DMS 273 (cell line): ENCODE measurements at regions not wholly inside any gene's neighbourhood (a gene's known extent, or its start where the extent isn't known, plus 50 kb on each side); places are given as distances from the start of the nearest gene placed in this dataset.

Source experiments
- DNase-seq: peaks from one replicate; lab custom pipeline; 2025; ENCODE audit not compliant: unreplicated experiment; lab: John Stamatoyannopoulos, UW

DNA sequence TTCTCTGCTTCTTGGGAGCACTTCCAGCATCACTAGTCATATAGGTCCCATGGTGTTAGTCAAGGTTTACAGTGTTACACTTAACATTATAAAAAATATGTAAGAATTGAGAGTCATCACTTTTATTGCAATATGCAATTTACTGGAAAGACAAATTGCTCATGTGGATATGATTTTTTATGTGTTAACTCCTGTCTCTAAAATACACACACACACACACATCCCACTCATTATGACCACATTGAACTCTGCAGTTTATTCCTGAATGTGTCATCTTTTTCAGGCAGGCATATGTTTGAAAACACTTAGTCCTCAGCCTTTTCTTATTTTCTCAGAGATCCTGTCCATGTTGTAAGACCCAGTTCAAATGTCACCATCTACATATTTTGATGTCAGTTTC lies 148.5 kb upstream of the MRPS30 start:
- DNase-seq: no peak

DNA sequence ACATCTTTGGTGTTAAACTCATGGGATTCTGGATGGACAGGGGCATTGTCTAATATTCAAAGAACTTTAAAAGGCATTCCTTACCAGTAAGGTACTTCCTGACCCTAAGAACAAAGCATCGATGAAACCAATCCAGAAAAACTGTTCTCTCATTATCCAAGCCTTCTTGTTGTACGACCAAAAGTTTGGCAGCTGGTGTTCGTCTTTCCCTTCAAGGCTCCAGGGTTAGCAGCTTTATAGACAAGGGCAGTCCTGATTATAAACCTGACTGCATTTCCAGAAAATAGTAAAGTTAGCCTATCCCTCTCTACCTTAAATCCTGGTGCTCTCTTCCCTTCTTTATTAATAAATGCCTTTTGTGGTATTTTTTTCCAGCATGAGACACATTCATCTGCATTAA lies 149.4 kb upstream of the MRPS30 start:
- no peak for DNase-seq

DNA sequence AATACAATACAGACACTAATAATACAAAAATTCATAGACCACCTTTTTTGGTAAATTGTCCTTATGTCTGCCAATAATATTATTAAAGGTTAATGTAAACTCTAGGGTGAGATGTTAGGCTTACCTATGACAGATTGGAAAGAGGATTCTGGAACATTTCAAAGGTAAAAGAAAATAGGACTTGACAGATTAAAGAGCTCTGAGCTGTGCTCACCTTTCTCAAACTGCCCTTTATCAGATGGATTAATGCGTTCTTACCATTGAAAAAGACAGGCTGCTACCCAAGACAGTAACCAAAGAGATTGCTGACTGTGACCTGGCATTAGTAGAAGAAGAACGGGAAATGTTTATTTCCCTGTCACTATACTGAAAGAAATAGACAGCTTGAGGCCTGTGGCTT lies 156.1 kb upstream of the MRPS30 start:
- DNase-seq: no peak

DNA sequence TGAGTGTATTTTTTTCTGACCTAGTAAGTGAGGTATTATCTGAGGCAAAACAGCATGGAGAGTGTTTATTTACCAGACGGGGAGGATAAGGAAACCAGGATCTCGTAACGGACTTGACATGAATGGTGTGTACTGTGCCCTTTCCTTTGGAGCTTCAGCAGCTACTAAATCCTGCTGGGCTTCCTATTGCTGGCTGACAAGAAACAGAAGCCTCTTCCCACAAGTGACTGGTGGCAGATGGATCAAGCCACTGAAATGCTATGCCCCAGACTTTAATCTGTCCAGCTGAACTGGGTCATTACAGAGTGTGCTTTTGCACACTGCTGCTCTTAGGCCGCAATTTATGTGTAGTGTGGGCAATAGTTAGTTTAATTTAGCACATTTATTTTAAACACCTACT lies 162.7 kb upstream of the MRPS30 start:
- DNase-seq: no peak

DNA sequence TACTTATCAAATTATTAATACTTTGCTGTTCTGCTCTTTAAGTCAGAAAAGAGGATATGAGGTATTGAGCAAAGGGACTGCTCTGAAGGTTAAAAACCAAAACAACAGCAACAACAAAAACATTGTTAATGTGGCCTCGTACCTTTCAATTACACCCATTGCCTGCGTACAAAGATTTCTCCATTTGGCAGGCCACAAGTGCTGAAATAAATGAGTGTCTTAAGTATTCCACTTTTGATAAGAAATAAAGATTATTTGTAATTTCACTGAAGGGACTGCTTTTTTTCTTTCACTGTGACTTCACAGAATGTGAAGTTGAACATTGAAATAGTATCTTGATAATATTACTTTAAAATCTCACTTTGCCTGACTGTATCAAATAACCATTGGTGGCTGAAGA lies 163.2 kb upstream of the MRPS30 start:
- DNase-seq: no peak

DNA sequence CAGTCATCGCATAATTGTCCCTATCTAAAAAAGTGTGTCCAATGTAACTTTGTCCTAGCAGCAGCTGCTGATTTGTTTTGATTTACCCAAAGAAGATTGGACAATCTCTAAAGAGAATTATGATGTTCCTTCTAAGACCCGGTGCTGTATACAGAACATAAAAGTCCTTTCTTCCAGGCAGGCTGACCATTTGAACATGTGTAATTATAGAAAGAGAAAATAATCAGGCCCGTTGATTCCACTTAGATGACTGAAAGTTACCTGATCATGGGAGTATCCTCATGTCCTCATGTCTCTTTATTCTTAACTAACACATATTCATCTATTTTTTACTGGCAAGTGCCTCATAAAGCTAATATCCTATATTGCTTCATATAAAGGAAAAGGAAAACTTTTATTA lies 164.1 kb upstream of the MRPS30 start:
- DNase-seq: no peak

DNA sequence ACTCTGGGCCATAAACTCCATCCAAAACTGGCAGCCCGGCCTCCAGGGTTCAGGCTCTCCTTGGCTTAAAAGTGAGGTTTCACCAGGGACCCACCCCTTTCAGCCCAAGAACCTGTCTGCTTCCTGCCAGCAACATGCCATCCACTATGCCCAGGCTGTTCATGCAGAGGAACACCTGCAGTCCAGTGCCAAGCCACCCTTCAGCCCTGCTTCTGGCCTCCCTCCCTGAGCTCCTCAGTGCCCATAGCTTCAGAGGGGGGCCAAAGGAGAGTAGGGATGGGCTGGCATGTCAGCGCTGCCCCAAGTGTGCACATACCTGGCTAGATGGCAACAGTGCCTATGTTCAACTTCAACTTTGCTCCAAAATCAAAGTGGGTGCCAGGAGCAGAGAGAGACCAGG lies 166.9 kb upstream of the MRPS30 start:
- no peak for DNase-seq

DNA sequence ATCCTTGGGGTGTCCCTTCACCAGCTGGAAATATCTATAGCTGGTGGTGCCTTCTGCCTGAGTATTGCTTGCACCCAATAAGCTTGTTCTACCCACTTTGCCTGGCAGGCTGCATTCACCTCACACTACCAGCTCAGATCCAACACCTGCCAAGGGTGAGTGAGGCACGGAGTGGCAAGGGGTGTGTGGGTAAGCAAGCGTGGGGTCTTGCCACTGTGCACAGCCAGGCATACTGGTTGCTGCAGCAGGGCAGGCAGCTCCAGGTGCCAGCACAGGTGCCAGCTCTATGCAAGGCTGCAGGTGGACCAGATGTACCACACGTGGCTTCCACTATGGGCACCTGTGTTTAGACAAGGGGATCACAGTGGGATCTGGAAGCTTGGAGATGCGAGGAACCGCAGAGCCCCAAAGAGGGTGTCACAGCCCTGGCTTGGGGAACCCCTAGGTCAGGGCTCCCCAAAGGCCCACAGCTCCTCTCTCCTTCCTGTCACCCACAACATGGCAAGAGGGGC lies 167.7 kb upstream of the MRPS30 start:
- no peak for DNase-seq

DNA sequence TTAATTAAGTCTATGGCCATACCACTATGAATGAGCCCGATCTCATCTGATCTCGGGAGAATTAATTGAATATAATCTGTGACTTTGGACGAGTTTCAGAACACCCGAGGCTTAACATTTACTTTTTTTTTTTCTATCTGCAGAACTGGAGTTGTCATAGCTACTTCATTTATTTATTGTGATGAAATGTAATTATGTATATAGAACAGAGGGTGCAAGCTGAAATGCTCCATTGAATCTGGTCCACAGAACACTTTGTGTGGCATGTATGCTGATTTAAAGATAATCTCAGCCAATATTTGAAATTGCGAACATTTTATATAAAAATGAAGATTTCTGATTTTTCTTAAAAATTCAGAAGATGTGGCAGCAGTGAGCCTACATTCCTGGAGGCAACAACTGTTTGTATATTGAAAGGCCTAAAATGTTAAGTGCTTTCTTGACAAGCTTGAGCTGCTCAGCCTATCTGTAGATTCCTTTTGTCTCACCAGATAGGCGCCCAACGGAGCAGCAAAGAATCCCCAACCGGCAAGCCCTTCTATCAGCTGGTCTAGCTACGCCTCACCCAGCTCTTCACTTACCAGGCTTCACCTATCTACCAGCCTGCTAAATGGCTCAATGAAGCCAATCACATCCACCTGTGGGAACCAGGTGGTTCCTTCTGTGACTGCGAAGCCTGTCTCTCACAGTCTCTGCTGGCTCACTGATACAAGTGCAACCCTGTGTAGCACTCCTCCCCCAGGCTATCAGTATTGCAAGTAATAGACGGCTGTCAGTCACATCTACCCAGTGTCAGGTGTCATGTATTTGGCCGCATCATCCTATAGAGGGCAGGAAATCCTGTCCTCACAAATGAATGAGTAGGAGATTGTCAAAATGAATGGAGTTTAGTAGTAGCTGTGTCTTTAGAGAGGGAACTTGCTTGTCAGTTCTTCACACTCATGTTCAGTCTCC lies 170.6 kb upstream of the MRPS30 start:
- no peak for DNase-seq

DNA sequence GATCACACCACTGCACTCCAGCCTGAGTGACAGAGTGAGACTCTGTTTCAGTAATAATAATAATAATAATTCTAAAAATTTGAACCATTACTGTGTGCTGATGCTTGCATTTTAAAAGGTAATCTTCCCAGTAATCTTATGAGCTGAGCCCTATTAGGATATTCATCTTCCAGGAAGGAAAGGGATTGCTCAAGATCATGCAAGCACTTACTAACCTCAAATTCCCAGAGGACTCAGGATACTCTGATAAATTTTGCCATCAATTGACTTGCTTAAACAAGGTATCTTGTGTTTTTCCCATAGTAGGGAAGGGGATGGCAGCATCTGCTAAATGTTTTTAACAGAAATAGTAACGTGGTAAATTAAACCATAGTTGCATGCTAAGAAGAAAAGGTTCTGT lies 176.4 kb upstream of the MRPS30 start:
- DNase-seq: no peak

DNA sequence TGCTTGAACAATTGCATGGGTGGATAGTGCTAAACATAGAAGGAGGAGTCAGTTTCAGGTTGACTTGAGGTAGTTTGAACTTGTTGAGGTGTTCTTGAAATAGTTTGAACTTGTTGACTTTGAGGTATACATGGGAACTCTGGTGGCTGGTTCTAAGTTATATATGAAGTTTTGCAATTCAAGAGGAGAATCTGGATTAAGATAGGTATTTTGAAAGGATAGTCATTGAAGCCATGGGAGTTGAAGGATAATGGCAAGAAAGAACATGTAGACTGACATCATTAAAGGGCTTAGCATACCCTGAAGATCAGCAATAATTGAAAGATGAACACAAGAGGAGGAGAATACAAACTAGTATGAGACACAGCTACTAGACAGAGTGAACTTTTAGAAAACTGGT lies 181.9 kb upstream of the MRPS30 start:
- no peak for DNase-seq

DNA sequence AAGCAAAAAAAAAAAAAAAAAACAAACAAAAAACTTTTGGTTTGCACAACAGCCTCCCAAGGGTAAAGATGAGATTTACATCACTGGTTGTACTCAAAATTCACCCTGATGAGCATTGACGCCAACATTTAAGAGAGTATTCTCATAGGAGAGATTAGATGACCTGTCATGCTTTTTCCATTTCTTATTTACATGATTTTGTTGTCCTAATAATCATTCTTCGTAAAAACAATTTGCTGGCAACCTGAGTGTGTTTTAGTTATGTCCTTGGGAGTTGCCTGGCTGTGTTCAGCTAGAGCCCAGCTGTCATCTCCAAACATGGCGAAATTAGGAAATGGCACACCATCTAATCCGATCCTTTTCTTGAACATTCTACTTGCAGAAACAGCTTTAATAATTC lies 186.4 kb upstream of the MRPS30 start:
- no peak for DNase-seq

DNA sequence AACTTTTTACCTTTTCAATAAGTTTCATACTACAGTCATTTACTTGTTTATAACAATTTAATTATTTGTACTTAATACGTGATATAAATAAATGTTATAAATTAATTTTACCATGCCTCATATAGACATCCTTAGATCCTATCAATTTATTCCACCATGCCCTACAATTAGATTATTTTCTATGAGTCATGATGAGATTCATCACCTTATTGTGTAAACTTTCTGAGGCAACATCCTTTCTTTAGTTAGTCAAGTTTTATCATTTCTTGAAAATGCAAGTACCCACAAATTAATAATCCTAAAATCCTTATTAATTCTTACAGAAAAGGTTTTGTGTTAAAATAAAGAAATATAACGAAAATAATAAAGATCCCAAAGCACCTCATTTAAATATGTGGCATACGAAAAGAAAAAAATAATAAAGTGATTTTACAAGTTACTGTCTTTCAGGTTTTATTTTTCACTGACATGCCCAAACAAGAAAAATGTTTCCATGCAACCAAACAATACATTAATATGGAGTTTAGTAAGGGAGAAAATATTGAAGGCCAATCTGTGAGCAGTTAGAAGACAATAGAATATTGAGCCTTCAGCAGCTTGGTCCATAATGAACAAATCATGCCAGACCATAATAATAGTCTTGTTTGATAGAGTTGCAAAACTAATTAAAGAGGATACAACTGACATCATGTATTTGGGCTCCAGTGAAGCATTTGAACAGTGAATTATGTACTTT lies 188.7 kb upstream of the MRPS30 start:
- DNase-seq: no peak

DNA sequence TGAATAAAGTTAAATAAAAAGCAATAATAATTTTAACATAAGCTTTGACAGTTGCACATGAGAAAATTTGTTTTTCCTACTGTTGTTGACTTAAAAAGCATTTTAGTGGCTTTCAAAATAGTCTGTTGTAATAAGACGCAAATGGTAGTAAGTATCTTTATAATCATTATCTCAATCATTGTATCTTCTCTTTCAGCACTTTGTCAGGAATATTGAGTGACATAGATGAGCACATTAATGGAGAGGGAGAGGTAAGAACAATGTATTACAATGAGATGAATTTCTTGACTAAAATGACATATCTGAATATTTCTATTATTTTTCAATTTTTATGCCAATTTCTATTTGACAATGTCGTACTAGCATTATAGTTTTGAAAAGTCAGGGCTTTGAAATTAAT lies 193.9 kb upstream of the MRPS30 start:
- DNase-seq: no peak

DNA sequence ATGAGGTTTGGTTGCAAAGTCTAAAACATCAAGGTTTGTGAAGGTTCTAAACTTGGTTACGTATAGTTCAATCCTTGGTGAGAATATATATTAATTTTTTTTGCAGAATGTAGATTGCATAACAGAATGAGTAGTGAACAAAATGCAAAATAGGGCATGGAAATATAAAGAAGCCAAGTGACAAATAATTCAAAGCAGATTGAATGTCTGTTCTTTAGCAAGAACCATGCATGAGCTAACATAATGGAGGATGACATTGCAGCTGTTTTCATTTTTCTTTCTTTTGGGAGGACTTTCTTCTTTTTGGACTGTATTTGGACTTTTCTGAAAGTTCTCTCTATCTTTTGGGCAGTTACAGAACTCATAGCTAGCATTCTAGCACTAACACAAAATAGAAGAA lies 194.8 kb upstream of the MRPS30 start:
- no peak for DNase-seq

DNA sequence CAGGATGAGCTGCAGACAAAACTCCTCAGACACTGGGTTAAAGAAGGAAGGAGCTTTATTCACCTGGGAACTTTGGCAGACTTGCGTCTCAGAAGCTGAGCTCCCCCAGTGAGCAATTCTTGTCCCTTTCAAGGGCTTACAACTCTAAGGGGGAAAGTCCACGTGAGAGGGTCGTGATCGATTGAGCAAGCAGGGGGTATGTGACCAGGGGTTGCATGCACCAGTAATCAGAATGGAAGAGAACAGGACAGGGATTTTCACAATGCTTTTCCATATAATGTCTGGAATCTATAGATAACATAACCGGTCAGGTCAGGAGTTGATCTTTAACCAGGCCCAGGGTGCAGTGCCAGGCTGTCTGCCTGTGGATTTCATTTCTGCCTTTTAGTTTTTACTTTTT lies 202.8 kb upstream of the MRPS30 start:
- no peak for DNase-seq

DNA sequence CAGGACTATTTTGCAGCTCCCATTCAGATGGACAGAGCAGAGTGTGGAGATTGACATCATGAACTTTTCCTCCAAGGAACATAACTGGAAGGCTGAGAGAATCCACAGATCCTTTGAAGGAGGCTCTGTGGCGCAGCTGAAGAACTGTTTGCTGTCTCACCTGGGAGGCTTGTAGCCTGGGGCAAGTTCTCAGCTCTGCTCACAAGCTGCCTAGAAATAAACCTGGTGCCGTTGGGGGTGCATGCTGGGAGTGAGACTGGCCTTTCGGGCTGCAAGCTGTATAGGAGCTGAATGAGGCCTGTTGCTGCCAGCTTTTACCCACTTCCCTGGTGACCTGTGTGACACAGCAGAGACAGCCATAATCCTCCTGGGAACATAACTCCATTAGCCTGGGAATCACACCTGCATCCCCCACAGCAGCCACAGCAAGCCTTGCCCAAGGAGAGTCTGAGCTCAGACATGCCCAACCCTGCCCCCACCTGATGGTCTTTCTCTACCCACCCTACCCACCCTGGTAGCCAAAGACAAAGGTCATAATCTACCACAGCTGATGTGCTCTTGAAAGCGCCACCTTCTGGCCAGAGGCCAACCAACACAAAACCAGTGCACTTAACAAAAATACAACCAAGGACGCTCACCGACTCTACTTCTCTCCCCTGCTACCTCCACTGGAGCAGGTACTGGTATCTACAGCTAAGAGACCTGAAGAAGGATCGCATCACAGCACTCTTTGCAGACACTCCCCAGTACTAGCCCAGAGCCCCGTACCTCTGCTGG lies 205.1 kb upstream of the MRPS30 start:
- peak; percentile 30 for DNase-seq

DNA sequence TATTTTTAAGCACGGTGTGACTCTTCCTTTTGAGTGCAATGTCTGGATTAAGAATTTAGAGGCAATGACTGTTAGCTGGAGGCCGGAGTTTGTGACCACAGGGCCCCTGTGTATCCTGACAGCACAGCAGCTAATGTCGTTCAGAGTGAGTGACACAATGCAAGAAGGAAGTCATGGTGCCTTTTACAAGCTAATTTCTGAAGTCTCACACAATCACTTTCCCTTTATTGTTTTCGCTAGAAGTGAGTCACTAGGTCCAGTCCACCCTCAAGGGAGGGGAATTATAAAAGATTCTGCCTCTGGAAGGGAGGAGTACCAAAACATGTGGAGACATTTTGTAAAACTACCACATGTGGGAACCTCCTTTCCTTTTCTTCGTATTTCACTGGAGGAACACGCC lies 185.5 kb upstream of the FGF10 start:
- DNase-seq: no peak

DNA sequence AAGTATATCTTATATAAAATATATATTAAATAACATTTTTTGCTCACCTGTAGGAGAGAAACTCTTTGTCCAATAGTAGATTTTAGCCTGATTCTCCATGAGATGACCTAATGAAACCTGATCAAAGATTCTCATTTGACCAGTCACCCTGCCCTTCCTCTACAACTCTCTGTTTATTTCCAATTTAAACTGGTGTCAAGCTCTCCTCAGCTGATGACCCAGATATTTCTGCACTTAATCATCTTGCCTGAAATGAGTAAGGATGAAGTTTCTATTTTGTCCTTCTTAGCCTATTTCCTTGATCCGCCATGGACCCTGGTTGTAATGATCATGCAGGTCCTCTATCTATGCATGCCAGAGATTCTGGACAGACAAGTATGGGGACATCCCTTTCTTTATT lies 179.3 kb upstream of the FGF10 start:
- no peak for DNase-seq

DNA sequence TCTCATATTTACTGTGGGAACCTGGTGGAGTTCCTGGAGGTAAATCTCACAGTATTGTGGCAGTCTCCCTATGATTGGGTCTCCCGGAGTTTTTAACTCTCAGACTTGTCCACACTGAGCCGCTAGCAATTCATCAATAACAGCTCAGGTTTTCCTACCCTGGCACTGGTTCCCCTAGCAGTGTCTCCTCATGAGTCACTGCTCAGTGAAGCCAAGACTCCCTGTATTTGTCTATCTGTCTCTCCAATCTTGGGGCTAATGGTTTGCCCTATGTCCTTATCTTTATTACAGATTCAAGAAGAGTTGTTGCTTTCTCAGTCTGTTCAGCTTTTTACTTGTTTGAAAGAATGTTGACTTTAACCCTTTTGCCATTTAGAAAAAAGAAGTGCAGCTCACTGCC lies 176.7 kb upstream of the FGF10 start:
- no peak for DNase-seq

DNA sequence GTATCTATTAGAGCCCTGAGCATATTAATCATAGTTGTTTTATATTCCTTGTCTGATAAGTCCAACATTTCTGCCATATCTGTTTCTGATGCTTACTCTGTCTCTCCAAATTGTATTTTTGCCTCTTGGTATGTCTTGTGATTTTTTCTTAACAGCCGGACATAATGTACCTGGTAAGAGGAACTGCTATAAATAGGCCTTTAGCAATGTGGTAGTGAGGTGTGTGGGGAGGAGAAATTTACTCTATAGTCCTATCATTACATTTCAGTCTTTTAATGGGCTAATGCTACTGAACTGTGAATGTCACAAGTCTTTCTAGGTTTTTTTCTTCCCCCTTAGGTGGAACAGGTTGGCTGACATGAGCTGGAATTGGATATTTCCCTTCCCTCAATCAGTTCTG lies 176.1 kb upstream of the FGF10 start:
- DNase-seq: no peak

DNA sequence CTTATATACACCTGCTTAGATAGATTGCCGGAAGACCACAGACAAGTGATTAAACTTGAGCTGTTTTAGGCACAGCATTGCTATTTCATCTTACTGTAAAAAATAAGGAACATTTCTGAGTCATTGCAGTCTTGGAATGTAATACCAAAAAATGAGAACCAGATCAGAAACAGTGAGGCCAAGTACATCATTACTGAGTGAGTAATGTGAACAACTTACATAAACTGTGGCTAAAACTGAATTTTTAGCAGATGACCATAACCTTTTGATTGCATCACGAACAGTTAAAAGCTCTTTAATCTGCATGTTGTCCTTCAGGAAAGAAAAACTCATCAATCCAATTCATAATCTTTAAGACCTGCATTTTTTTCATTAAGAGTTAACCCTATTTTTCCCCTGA lies 157.1 kb upstream of the FGF10 start:
- DNase-seq: no peak
